ENCODE measurements at regions not wholly inside any gene's neighbourhood (a gene's known extent, or its start where the extent isn't known, plus 50 kb on each side); places are given as distances from the start of the nearest gene placed in this dataset.

DNA sequence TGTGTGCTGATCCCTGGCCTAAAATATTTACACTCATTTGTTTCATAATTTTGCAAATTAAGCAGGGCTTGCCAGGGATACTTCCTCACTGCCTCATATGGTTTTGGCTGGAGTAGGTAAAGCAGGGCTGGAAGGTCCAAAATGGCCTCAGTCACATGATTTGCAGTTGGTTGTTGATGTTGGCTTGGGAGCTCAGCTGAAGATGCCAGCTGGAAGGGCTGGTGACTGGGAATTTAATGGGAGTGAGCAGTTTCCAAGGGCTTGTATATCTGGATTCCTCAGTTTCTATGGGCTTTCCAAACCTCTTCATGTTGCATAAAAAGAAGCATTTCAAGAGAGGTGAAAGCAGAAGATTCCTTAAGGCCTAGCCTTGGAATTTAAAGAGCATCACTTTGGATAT, 729.3 kb downstream of the CDH18 start:
- no peak for TF ChIP-seq CTCF (IDR thresholded peaks at IDR 0.05)
- TF ChIP-seq ZFX (IDR thresholded peaks at IDR 0.05; ENCODE audit: borderline replicate concordance) = no peak

All from 22Rv1 (cell line).